SK-N-SH (cell line): ENCODE measurements at regions not wholly inside any gene's neighbourhood (a gene's known extent, or its start where the extent isn't known, plus 50 kb on each side); places are given as distances from the start of the nearest gene placed in this dataset.

ENCODE experiments used
- CHD2 ChIP-seq: fragments of 150-350 bp; IDR thresholded peaks from 2 replicates; pipeline ENCODE4 v1.6.1; 2018; ENCODE audit warnings: low read length; ENCODE audit not compliant: partially characterized antibody
- EP300 ChIP-seq, 2 experiments: IDR thresholded peaks; 2 replicates each; pipeline versions ENCODE4 v1.4.0 to v1.6.1; 2012; ENCODE audit warnings: borderline replicate concordance in 1 of 2, low read depth in 1 of 2, low read length in 1 of 2
- JUND ChIP-seq: IDR thresholded peaks from 2 replicates; pipeline ENCODE4 v1.4.0; 2012
- RAD21 ChIP-seq: IDR thresholded peaks from 2 replicates; pipeline ENCODE4 v1.6.1; 2012; ENCODE audit warnings: mild to moderate bottlenecking, low read length
- RCOR1 ChIP-seq: fragments of 150-350 bp; IDR thresholded peaks from 2 replicates; pipeline ENCODE4 v1.6.1; 2017; ENCODE audit warnings: antibody characterized with exemption, low read length
- REST ChIP-seq: IDR thresholded peaks from 2 replicates; pipeline ENCODE4 v1.6.1; 2012; ENCODE audit warnings: mild to moderate bottlenecking, low read depth, low read length, moderate library complexity
- RXRA ChIP-seq: IDR thresholded peaks from 2 replicates; pipeline ENCODE4 v1.4.0; 2012; ENCODE audit warnings: low read depth, mild to moderate bottlenecking, borderline replicate concordance
- YY1 ChIP-seq: IDR thresholded peaks from 2 replicates; pipeline ENCODE4 v1.4.0; 2012; ENCODE audit warnings: low read depth, mild to moderate bottlenecking
- TF ChIP-seq, protein P1 (sequence below): fragments of 200-600 bp; sonication (generic); IDR thresholded peaks from 2 replicates; pipeline ENCODE4 v1.6.1; 2017; ENCODE audit warnings: antibody characterized with exemption, mild to moderate bottlenecking, moderate library complexity

GRCh38 chr6:121521164-121521555 lies 85.7 kb downstream of the GJA1 start:
- TF ChIP-seq REST (no peak), RCOR1 (no peak), RAD21 (no peak), YY1 (no peak), JUND (no peak), RXRA (no peak), EP300 (IDR thresholded peaks at IDR 0.05; ENCODE audit: borderline replicate concordance in 1 of 2, low read depth in 1 of 2, low read length in 1 of 2) (no peak), CHD2 (no peak)
- TF ChIP-seq, protein P1, sequence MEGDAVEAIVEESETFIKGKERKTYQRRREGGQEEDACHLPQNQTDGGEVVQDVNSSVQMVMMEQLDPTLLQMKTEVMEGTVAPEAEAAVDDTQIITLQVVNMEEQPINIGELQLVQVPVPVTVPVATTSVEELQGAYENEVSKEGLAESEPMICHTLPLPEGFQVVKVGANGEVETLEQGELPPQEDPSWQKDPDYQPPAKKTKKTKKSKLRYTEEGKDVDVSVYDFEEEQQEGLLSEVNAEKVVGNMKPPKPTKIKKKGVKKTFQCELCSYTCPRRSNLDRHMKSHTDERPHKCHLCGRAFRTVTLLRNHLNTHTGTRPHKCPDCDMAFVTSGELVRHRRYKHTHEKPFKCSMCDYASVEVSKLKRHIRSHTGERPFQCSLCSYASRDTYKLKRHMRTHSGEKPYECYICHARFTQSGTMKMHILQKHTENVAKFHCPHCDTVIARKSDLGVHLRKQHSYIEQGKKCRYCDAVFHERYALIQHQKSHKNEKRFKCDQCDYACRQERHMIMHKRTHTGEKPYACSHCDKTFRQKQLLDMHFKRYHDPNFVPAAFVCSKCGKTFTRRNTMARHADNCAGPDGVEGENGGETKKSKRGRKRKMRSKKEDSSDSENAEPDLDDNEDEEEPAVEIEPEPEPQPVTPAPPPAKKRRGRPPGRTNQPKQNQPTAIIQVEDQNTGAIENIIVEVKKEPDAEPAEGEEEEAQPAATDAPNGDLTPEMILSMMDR, result no peak
